Left ventricle myocardium inferior (tissue), 1 donor: ENCODE measurements at regions not wholly inside any gene's neighbourhood (a gene's known extent, or its start where the extent isn't known, plus 50 kb on each side); places are given as distances from the start of the nearest gene placed in this dataset.
A peak's percentile ranks its signal among the peaks of the same experiment; 100 is the strongest.

Source experiments
- DNase-seq: peaks from one replicate; pipeline ENCODE4 v3.0.0-alpha.2; 2020
- H3K27ac ChIP-seq: fragments of 200-600 bp; replicated peaks from 2 replicates; pipeline ENCODE4 v1.8.0; 2021
- H3K27me3 ChIP-seq: fragments of 200-600 bp; 2 replicates; pipeline ENCODE4 v1.8.0; 2021; ENCODE audit warnings: low read depth
- H3K36me3 ChIP-seq: fragments of 200-600 bp; 2 replicates; pipeline ENCODE4 v1.8.0; 2021
- H3K4me1 ChIP-seq: fragments of 200-600 bp; 2 replicates; pipeline ENCODE4 v1.8.0; 2021
- H3K4me3 ChIP-seq: fragments of 200-600 bp; 2 replicates; pipeline ENCODE4 v1.8.0; 2021; ENCODE audit warnings: mild to moderate bottlenecking, moderate library complexity
- H3K9me3 ChIP-seq: fragments of 200-600 bp; replicated peaks from 2 replicates; pipeline ENCODE4 v1.8.0; 2021
- CTCF ChIP-seq: fragments of 200-600 bp; IDR thresholded peaks from 2 replicates; pipeline ENCODE4 v1.8.0; 2021; ENCODE audit warnings: antibody characterized with exemption, mild to moderate bottlenecking, borderline replicate concordance
- intact Hi-C: fragments of 100-400 bp; cut with micrococcal nuclease; formaldehyde crosslinking; loops from one replicate; pipeline ENCODE4 v1.11.0; 2022
- donor health status: DM: no; HTN: yes; CAD: no; lungs with severe emphysema.

GRCh38 chr3:194275291-194275690 lies 75.8 kb downstream of the CPN2 start:
- no peak overlapping the region for H3K27ac ChIP-seq
- peaks cover 6% of the 10 kb centered on the region for H3K27me3 ChIP-seq
- H3K9me3 ChIP-seq: no peaks in the 10 kb centered on the region
- intact Hi-C loops: no loop called here
- DNase-seq: no peak
- no peak for TF ChIP-seq CTCF
- peaks cover 61% of the 10 kb centered on the region for H3K4me1 ChIP-seq
- H3K36me3 ChIP-seq: no peaks in the 10 kb centered on the region
- no peak overlapping the region for H3K4me3 ChIP-seq

DNA sequence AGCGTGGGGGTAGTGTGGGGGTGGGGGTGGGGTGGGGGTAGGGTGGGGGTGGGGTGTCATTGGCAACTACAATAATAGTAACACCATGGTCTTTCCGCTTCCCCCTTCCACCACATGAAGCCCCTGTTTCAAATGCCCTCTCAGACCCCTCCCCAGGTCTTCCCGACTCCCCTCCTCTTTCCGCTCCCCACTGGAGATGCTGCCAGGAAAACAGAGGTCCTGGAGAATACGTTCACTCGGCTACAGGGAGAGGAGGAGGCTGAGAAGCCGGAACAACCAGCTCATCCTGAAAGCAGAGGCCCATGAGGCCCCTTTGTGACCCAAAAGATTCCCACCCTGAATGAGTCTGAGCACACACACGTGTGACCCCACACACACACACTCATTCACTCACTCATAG lies 75.4 kb downstream of the CPN2 start:
- intact Hi-C loops: no loop called here

DNA sequence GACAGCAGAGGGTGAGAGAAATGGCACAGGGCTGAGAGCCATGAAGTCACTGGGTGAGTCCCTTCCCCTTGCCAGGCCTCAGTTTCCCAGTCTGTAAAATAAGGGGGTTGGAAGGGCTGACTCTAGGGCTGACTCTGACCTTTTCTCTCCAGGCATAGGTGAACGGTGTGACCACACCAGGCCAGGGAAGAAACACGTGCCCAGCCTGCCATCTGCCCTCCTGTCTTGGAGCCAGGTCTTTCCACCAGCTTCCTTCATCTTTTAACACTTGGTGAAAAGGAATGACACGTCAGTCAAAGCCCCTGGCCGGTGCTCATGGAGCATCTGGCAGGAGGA lies 74.4 kb downstream of the CPN2 start:
- peaks cover 46% of the 10 kb centered on the region for H3K4me1 ChIP-seq
- peaks cover 15% of the 10 kb centered on the region for H3K27me3 ChIP-seq
- H3K4me3 ChIP-seq: no peak overlapping the region
- H3K9me3 ChIP-seq: no peaks in the 10 kb centered on the region
- no peaks in the 10 kb centered on the region for H3K36me3 ChIP-seq
- no peak for TF ChIP-seq CTCF
- H3K27ac ChIP-seq: peak overlapping the region; percentile 73
- no peak for DNase-seq
- intact Hi-C loops: no loop called here

More for the DNA sequence above, 75.4 kb downstream of the CPN2 start:
- Histone ChIP-seq H3K9me3 (no peaks in the 10 kb centered on the region), H3K36me3 (no peaks in the 10 kb centered on the region), H3K4me1 (peaks cover 57% of the 10 kb centered on the region), H3K4me3 (no peak overlapping the region), H3K27ac (peak overlapping the region; percentile 73), H3K27me3 (peaks cover 6% of the 10 kb centered on the region)
- TF ChIP-seq CTCF: no peak
- DNase-seq: no peak

DNA sequence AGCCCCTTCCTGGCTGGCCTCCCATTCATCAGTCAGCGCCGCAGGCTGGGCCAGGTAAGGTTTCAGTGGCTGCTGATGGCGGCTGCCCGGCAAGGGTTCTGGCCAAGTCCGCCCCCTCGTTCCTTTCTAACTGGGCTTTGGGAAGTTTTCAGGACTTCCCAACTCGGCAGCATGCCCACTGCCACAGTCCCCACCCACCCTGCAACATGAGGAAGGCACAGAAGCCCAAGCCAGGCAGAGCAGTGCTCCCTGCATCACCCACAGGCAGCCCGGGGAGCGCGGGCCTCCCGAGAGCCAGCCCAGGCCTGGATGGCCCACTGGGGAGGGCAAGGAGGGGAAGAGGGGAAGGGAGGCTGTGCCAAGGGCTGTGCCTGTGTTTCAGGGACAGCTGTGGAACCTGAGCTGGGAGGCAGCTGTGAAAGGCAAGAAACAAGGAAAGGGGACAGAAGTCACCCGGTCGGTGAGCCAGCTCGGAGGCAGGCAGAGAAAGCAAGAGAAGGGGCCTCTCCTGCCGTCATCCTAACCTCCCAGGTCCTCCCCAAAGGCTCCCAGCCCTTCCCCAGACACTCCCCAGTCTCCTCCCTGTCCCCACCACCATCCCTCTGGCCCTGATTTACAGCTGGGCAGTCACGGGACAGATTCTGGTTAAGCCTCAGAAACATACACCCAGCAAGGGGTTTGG lies 73.9 kb downstream of the CPN2 start:
- peaks cover 45% of the 10 kb centered on the region for H3K4me1 ChIP-seq

DNA sequence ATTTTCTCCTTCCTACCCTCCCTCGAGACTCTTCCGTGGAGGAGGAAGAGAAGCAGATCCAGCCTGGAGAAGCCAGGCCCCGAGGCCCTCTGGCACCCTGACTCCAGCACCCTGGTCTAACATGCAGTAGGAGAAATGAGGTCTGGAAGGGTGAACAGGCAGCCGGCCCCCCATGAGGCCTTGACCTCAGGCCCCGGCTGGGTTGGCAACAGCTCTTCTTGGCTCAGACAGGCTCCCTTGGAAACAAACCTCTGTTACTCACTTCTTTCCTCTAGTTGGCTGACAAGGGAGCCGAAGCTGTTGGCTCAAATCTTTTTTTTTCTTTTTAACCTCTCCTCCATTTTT lies 73.4 kb downstream of the CPN2 start:
- H3K4me3 ChIP-seq: no peak overlapping the region
- H3K4me1 ChIP-seq: peaks cover 45% of the 10 kb centered on the region
- peaks cover 19% of the 10 kb centered on the region for H3K27me3 ChIP-seq
- DNase-seq: peak; percentile 65
- intact Hi-C loops: no loop called here
- H3K27ac ChIP-seq: peak overlapping the region; percentile 73
- no peaks in the 10 kb centered on the region for H3K36me3 ChIP-seq
- no peak for TF ChIP-seq CTCF
- H3K9me3 ChIP-seq: no peaks in the 10 kb centered on the region

More for the DNA sequence above, 73.9 kb downstream of the CPN2 start:
- Histone ChIP-seq H3K27me3 (peaks cover 19% of the 10 kb centered on the region), H3K27ac (peak overlapping the region; percentile 73), H3K9me3 (no peaks in the 10 kb centered on the region), H3K36me3 (no peaks in the 10 kb centered on the region), H3K4me3 (no peak overlapping the region)
- intact Hi-C loops: no loop called here
- DNase-seq: peak; percentile 56
- no peak for TF ChIP-seq CTCF
